ENCODE measurements at regions not wholly inside any gene's neighbourhood (a gene's known extent, or its start where the extent isn't known, plus 50 kb on each side); places are given as distances from the start of the nearest gene placed in this dataset.

DNA sequence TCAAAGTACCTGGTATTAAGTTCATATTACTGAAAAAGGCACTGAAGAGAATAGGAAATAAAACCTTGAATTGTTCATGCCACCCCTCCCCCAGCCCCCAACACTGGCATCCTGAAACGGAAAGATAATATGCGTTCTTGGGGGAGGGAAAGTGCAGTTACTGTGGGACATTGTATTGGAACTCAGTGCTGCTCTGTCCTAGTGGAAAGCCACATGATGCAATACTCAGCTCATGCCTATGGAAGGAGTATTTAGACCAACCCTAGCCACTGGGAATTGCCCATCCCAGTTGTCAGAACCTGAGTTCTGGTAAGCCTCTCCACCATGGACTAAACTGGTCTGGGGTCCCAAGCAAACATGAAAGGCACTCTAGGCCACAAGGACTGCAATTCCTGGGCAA lies 680.8 kb upstream of the BCHE start:
- Histone ChIP-seq H2BK15ac (ENCODE audit: low read depth, low read length) (no peak overlapping the region), H4K91ac (ENCODE audit: insufficient read depth, low read depth, low read length) (no peak overlapping the region), H3K4me1 (ENCODE audit: control insufficient read depth, insufficient read depth, low read length) (no peaks in the 10 kb centered on the region), H2AK5ac (ENCODE audit: low read depth, low read length) (no peak overlapping the region), H2BK120ac (ENCODE audit: low read depth, low read length) (no peak overlapping the region), H3K27me3 (ENCODE audit: control insufficient read depth, insufficient read depth, low read length) (no peaks in the 10 kb centered on the region), H3K9ac (ENCODE audit: low read depth, low read length) (no peak overlapping the region), H4K20me1 (ENCODE audit: insufficient read depth, low read length) (no peaks in the 10 kb centered on the region), H3K4me2 (ENCODE audit: low read depth, low read length) (no peak overlapping the region), H2BK20ac (ENCODE audit: low read depth, low read length) (no peak overlapping the region), H3K4me3 (ENCODE audit: insufficient read depth, low read depth, low read length) (no peak overlapping the region), H3K79me1 (ENCODE audit: low read depth in 1 of 2, low read length in 2 of 2) (no peaks in the 10 kb centered on the region), H3K9me1 (ENCODE audit: insufficient read depth, low read length) (no peaks in the 10 kb centered on the region), H3K14ac (replicated peaks; ENCODE audit: low read depth, low read length) (no peak overlapping the region), H3K56ac (ENCODE audit: extremely low read depth, insufficient read depth, low read length) (no peak overlapping the region), H3K27ac (ENCODE audit: insufficient read depth, low read length) (no peak overlapping the region), H2AFZ (replicated peaks; ENCODE audit: low read length, poor library complexity) (no peak overlapping the region), H4K5ac (ENCODE audit: low read depth, low read length) (no peak overlapping the region), H3K4ac (ENCODE audit: low read depth, low read length) (no peak overlapping the region), H2AK9ac (replicated peaks; ENCODE audit: low read depth, low read length, poor library complexity) (no peak overlapping the region), H3K36me3 (ENCODE audit: control insufficient read depth, insufficient read depth, low read length) (no peaks in the 10 kb centered on the region), H4K8ac (ENCODE audit: low read depth in 2 of 2, low read length in 2 of 2) (no peak overlapping the region), H3K9me3 (ENCODE audit: control insufficient read depth, insufficient read depth, low read length) (0 out of 2 replicates have a peak, but pooled peaks cover 3% of the 10 kb centered on the region), H3K18ac (ENCODE audit: low read depth, low read length) (no peak overlapping the region), H3K23ac (ENCODE audit: low read depth, low read length) (no peak overlapping the region), H2BK5ac (ENCODE audit: low read depth, low read length, poor library complexity, severe bottlenecking) (no peak overlapping the region)
- ATAC-seq (ENCODE audit: low read depth) = no peak
- whole genome bisulfite sequencing, 2 experiments (ENCODE audit: extremely low coverage in 2 of 2, insufficient read length in 1 of 2) = no CpG with 5 or more reads among the region's 2 CpGs
- dilution Hi-C loops (cut with HindIII; ENCODE audit: low sequenced_read_pairs, unreplicated experiment) (no loop called here), intact Hi-C loops (cut with micrococcal nuclease) (no loop called here), in situ Hi-C loops (cut with MboI; ENCODE audit: low sequenced_read_pairs) (no loop called here)
- 0 out of 2 replicates have a peak, but pooled peaks have one; percentile 18 for TF ChIP-seq CEBPB (IDR thresholded peaks at IDR 0.05; ENCODE audit: low read depth, low read length)
- TF ChIP-seq RAD21 (IDR thresholded peaks at IDR 0.05; ENCODE audit: low read length) = no peak
- ChIA-PET POLR2A (ENCODE audit: unreplicated experiment) (no interaction called here), CTCF (no interaction called here)
- BruUV-seq (replicated peaks) = no TSS peak
- no peak for DNase-seq

Data from IMR-90 (cell line).